ENCODE measurements at regions not wholly inside any gene's neighbourhood (a gene's known extent, or its start where the extent isn't known, plus 50 kb on each side); places are given as distances from the start of the nearest gene placed in this dataset.
A peak's percentile ranks its signal among the peaks of the same experiment; 100 is the strongest.
"Not testable (repeated sequence)": the region's sequence is repeated elsewhere in the genome, so short reads cannot be mapped to it uniquely, and the experiment has no call there.

GRCh38 chr1:67608661-67609576, 76.1 kb upstream of the GADD45A start:
- DNase-seq (ENCODE audit: low spot score): no peak
- in situ Hi-C loops (cut with MboI; ENCODE audit: low pct_unique_long_range_greater_than_20kb, low sequenced_read_pairs, unreplicated experiment): no loop called here
- TF ChIP-seq CTCF (IDR thresholded peaks at IDR 0.05; ENCODE audit: extremely low read depth, insufficient read depth, missing control alignments): no peak

- no peak for TF ChIP-seq CTCF (IDR thresholded peaks at IDR 0.05; ENCODE audit: extremely low read depth, insufficient read depth, missing control alignments)
- peak; percentile 21 for DNase-seq (ENCODE audit: low spot score)
- in situ Hi-C loops (cut with MboI; ENCODE audit: low pct_unique_long_range_greater_than_20kb, low sequenced_read_pairs, unreplicated experiment): no loop called here
These were observed 75.2 kb upstream of the GADD45A start for GRCh38 chr1:67609577-67610341.

- in situ Hi-C loops (cut with MboI; ENCODE audit: low pct_unique_long_range_greater_than_20kb, low sequenced_read_pairs, unreplicated experiment): no loop called here
- no peak for DNase-seq (ENCODE audit: low spot score)
- no peak for TF ChIP-seq CTCF (IDR thresholded peaks at IDR 0.05; ENCODE audit: extremely low read depth, insufficient read depth, missing control alignments)
These were observed 74.6 kb upstream of the GADD45A start for GRCh38 chr1:67610450-67610849.

- TF ChIP-seq CTCF (IDR thresholded peaks at IDR 0.05; ENCODE audit: extremely low read depth, insufficient read depth, missing control alignments): no peak
- in situ Hi-C loops (cut with MboI; ENCODE audit: low pct_unique_long_range_greater_than_20kb, low sequenced_read_pairs, unreplicated experiment): no loop called here
- DNase-seq (ENCODE audit: low spot score): no peak
These were observed 73.2 kb upstream of the GADD45A start for GRCh38 chr1:67611846-67612245.

GRCh38 chr1:67612788-67613241, 72.2 kb upstream of the GADD45A start:
- no peak for DNase-seq (ENCODE audit: low spot score)
- TF ChIP-seq CTCF (IDR thresholded peaks at IDR 0.05; ENCODE audit: extremely low read depth, insufficient read depth, missing control alignments): no peak
- in situ Hi-C loops (cut with MboI; ENCODE audit: low pct_unique_long_range_greater_than_20kb, low sequenced_read_pairs, unreplicated experiment): no loop called here

GRCh38 chr1:67613479-67613878, 71.5 kb upstream of the GADD45A start:
- in situ Hi-C loops (cut with MboI; ENCODE audit: low pct_unique_long_range_greater_than_20kb, low sequenced_read_pairs, unreplicated experiment); DNase-seq (ENCODE audit: low spot score): not testable (repeated sequence)

- no peak for DNase-seq (ENCODE audit: low spot score)
- in situ Hi-C loops (cut with MboI; ENCODE audit: low pct_unique_long_range_greater_than_20kb, low sequenced_read_pairs, unreplicated experiment): no loop called here
- no peak for TF ChIP-seq CTCF (IDR thresholded peaks at IDR 0.05; ENCODE audit: extremely low read depth, insufficient read depth, missing control alignments)
These were observed 70.5 kb upstream of the GADD45A start for GRCh38 chr1:67614511-67614934.
